Left colon (tissue), 2 donors: ENCODE measurements at regions not wholly inside any gene's neighbourhood (a gene's known extent, or its start where the extent isn't known, plus 50 kb on each side); places are given as distances from the start of the nearest gene placed in this dataset.
A peak's percentile ranks its signal among the peaks of the same experiment; 100 is the strongest.

Experiments used
- ATAC-seq: fragments of 200-7000 bp; cut with Tn5 transposase; one replicate; pipeline ENCODE4 v1.9.1; 2020; ENCODE audit warnings: mild to moderate bottlenecking, moderate library complexity
- DNase-seq, 2 donors: peaks; one replicate each; pipeline ENCODE4 v3.0.0-alpha.2; 2020
- intact Hi-C, 2 donors: fragments of 100-400 bp; cut with DNase I in 1 of 2; cut with micrococcal nuclease in 1 of 2; formaldehyde crosslinking; loops; one replicate each; pipeline versions ENCODE4 v1.11.2 to v1.14.0; 2022; cut with DNase I, micrococcal nuclease
- donor health status: DM: no; HTN: no; CAD: no.
- donor health status: DM: yes; HTN: yes; CAD: no.

GRCh38 chr2:215687149-215688031 lies 251.5 kb upstream of the FN1 start:
- no peak for ATAC-seq
- DNase-seq, result no peak
- intact Hi-C loops, result no loop called here

- DNase-seq, result no peak
- ATAC-seq, result no peak
- intact Hi-C loops, result no loop called here
These were observed 249.5 kb upstream of the FN1 start for GRCh38 chr2:215685238-215685990.

GRCh38 chr2:215684448-215685237 lies 248.8 kb upstream of the FN1 start:
- intact Hi-C loops, result no loop called here
- ATAC-seq (no peak), DNase-seq (no peak)

GRCh38 chr2:215683295-215683694 lies 247.4 kb upstream of the FN1 start:
- intact Hi-C loops, result no loop called here

GRCh38 chr2:215681799-215682596 lies 246.1 kb upstream of the FN1 start:
- no peak for DNase-seq
- ATAC-seq, result no peak
- intact Hi-C loops, result no loop called here

More at GRCh38 chr2:215683295-215683694, 247.4 kb upstream of the FN1 start:
- ATAC-seq, result no peak
- DNase-seq, result no peak

DNA sequence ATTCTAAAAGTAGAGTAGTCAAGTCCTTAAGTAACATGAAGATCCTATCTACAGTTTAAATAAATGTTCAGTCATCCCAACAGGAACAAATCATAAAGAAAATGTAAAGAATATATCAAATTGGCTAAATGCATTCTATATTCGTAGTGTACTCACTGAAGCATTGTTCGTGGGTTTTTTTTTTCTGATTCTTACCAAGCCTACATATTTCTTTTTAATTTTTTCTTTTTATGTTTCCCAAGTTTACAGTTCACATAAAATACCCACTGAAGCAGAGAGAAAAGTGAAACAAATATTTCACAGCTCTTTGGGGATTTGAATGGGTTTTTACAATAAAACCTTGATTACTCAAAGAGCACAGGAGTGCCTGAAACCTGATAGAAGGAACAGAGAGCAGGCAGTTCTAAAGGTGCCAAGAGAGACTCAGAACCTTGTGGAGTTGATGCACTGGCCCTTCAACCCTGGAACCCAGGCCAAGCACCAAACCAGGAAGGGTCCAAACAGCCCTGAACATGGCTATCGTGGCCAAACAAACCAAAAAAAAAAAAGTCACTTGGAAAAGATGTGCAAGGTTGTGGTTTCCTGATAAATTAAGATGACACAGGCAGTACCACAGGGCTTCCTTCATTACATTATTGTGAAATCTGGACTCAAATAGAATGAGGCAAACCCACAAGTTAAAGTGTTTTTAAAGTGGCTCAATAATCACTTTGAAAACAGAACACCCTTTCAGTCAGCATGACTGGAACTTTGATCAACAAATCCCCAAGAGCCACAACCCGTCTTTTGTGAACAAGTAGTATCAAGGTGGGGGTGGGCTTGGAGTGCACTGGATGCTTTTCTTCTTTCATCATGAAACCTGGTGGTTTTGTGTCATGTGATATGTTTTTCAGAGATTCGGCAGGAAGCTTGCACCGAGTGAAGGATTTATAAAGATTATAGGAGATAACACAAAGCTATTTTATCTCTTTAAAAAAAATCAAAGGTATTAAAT lies 245.0 kb upstream of the FN1 start:
- no peak for ATAC-seq
- intact Hi-C loops, result no loop called here
- no peak for DNase-seq

- intact Hi-C loops, result no loop called here
- ATAC-seq (no peak), DNase-seq (no peak)
These were observed 242.2 kb upstream of the FN1 start for GRCh38 chr2:215678094-215678493.

- no peak for ATAC-seq
- no peak for DNase-seq
- intact Hi-C loops, result no loop called here
These were observed 241.6 kb upstream of the FN1 start for GRCh38 chr2:215677481-215677880.

GRCh38 chr2:215672406-215672805 lies 236.5 kb upstream of the FN1 start:
- intact Hi-C loops, result no loop called here
- no peak for DNase-seq
- ATAC-seq, result no peak

DNA sequence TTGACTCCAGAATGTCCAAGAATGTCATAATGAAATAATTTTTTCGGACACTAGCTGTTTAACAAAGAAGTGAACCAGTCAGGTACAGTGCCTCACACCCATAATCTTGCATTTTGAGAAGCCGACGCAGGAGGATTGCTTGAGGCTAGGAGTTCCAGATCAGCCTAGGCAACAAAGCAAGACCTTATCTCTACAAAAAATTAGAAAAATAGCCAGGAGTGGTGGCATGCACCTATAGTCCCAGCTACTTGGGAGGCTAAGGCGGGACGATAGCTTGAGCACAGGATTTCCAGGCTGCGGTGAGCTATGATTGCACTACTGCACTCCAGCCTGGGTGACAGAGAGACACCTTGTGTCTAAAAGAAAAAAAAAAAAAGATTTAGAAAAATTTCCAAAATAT lies 235.8 kb upstream of the FN1 start:
- intact Hi-C loops, result no loop called here
- ATAC-seq, result no peak
- no peak for DNase-seq

DNA sequence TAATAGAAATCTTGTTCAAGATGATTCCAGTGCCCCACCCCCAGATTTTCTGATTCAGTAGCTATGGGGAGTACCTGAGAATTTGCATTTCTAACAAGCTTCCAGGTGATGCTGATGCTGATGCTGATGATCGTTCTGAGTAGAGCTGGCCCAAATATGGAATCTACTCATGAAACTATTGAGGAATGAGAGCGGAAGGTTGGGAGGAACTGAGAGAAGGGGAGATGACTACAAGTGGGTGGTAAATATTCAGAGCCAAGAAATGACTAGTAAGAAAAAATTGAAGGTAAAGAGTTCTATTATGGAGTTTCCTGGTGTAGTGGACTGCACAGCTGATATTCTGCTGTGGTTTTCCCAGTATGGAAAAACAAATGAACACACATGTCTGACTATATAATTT lies 235.4 kb upstream of the FN1 start:
- DNase-seq (no peak), ATAC-seq (no peak)
- intact Hi-C loops, result no loop called here

DNA sequence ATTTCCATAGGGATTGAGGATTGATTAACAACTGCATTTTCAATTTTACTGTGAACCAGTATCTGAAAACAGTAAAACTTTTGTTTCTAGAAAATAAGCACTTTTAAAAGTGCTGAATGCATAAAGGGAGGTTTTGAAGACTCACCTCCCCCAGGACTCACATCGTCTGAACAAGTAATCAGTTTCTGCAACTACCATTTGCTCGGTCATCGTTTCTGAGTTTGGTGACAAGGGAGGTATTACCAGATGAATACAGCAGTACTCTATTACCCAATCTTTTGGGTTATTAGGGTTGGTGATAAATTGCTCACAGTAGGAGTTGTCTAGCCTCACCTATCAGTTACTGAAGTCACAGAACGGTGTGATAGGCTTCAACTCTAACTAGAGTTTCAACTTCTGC lies 234.5 kb upstream of the FN1 start:
- DNase-seq (no peak), ATAC-seq (no peak)
- intact Hi-C loops, result no loop called here

- ATAC-seq (no peak), DNase-seq (peak in 1 of 2 donors; percentile 52)
- intact Hi-C loops, result no loop called here
These were observed 232.5 kb upstream of the FN1 start for GRCh38 chr2:215668378-215668775.

DNA sequence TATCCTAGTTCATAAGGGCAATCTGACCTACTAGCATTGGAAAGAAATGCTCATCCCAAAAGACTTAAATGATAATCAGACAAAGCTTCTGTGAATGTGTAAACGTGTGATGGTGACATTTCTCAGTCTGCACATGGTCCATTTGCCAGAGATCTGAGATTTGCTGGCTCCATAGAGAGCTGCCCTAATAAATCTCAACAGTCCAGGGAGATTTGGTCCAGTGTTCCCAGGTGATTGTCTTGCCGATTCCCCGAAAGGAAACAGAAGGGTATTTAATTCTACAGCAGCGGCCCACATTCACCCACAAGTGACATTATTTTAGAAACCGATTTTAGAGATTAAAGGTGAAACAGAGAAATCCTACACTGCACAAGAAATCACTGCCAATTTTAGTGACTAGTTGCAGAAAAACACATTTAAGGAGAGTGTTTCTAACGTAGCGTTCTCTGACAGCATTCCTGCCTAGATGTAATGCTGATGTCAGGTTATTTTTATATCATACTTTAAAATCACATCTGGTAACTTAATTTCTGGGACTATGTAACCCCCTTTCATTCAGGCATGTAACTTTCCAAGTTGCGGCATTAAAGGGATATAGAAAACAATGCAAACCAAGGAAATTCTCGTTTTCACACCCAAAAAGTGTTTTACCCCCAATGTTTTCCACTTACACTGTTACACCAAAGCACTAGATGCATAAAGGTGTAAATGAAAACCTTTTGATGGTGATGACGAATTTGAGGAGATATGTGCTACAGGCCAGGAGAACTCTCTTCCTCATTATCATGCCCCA lies 231.9 kb upstream of the FN1 start:
- intact Hi-C loops, result no loop called here
- no peak for DNase-seq
- no peak for ATAC-seq

DNA sequence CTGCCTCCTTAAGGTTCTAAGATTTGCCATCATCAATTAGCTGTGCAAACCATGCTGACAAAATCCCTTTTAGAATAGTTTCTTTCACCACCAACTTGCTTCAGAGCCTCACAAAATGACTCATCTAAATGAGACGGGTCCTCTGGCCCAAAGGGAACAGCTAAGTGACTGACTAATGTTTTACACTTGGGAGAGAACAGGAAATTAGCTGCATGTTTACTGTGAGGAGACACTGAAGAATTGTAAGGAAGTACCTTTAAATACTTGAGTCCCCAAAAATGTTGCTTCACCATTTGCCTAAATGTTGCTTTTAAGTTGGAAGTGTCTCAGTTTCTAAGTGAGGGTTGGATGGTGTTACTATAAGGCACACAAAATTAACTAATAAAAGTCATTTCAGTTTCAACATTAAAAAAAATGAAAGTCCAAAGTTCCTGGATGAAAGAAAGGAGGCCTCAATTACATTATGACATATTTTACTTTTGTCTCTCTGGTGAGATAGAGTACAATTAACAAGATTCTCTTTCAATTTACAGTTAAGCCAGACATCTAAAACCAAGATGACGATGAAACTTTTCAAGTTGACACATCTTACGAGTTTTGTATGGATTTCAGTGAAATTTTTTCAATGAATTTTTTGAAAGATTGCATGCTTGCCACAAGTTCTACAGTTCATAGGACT lies 229.1 kb upstream of the FN1 start:
- intact Hi-C loops, result no loop called here
- ATAC-seq (no peak), DNase-seq (no peak)

DNA sequence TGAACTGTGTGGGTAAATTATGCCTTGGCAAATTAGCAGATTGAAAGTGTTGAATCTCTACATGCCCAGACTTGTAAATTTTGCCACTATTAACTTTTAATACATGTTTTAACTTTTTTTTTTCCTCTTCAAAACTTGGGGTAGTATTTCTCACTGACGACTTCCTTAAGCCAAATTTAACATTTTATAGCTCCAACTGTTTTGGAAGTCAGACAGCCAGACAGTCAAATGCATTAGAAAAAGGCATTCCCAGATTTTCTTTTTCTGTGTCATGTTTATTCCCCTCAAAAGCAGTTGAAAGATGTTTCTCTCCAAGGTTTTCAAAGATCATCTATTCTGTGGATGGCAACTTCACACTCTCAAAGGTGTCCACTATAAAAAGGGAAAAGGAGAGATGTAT lies 226.8 kb upstream of the FN1 start:
- no peak for ATAC-seq
- no peak for DNase-seq
- intact Hi-C loops, result no loop called here
